IPS-NIHi7 (cell line): ENCODE measurements at regions not wholly inside any gene's neighbourhood (a gene's known extent, or its start where the extent isn't known, plus 50 kb on each side); places are given as distances from the start of the nearest gene placed in this dataset.
"Not testable (repeated sequence)": the region's sequence is repeated elsewhere in the genome, so short reads cannot be mapped to it uniquely, and the experiment has no call there.

Source experiments
- DNase-seq: peaks from one replicate; pipeline ENCODE4 v3.0.0; 2012; ENCODE audit warnings: mixed read lengths; ENCODE audit errors: extremely low spot score

GRCh38 chr6:169406804-169407203 is 153.2 kb upstream of the THBS2 start:
- DNase-seq, result no peak

GRCh38 chr6:169406034-169406433 is 152.4 kb upstream of the THBS2 start:
- DNase-seq, result no peak

- no peak for DNase-seq
Measured at GRCh38 chr6:169404828-169405227, 151.2 kb upstream of the THBS2 start.

GRCh38 chr6:169398342-169399105 is 144.9 kb upstream of the THBS2 start:
- no peak for DNase-seq

GRCh38 chr6:169397684-169398083 is 144.0 kb upstream of the THBS2 start:
- no peak for DNase-seq

- DNase-seq, result no peak
Measured at GRCh38 chr6:169396554-169397163, 143.0 kb upstream of the THBS2 start.

- not testable (repeated sequence) for DNase-seq
Measured at GRCh38 chr6:169396009-169396539, 142.4 kb upstream of the THBS2 start.

- no peak for DNase-seq
Measured at GRCh38 chr6:169395080-169395805, 141.6 kb upstream of the THBS2 start.

GRCh38 chr6:169393753-169394152 is 140.1 kb upstream of the THBS2 start:
- no peak for DNase-seq

GRCh38 chr6:169391473-169392071 is 137.9 kb upstream of the THBS2 start:
- DNase-seq, result no peak

GRCh38 chr6:169388395-169389166 is 134.9 kb upstream of the THBS2 start:
- no peak for DNase-seq

GRCh38 chr6:169387809-169388383 is 134.2 kb upstream of the THBS2 start:
- DNase-seq, result no peak

- DNase-seq, result no peak
Measured at GRCh38 chr6:169386411-169387057, 132.9 kb upstream of the THBS2 start.

GRCh38 chr6:169385237-169385880 is 131.7 kb upstream of the THBS2 start:
- DNase-seq, result no peak

- no peak for DNase-seq
Measured at GRCh38 chr6:169384291-169384690, 130.6 kb upstream of the THBS2 start.

GRCh38 chr6:169383265-169383664 is 129.6 kb upstream of the THBS2 start:
- no peak for DNase-seq

GRCh38 chr6:169382735-169383134 is 129.1 kb upstream of the THBS2 start:
- no peak for DNase-seq

- no peak for DNase-seq
Measured at GRCh38 chr6:169381988-169382387, 128.3 kb upstream of the THBS2 start.

GRCh38 chr6:169380493-169380892 is 126.8 kb upstream of the THBS2 start:
- no peak for DNase-seq

GRCh38 chr6:169379495-169380070 is 125.9 kb upstream of the THBS2 start:
- DNase-seq, result no peak
